Neural cell (in vitro differentiated cells): ENCODE measurements at regions not wholly inside any gene's neighbourhood (a gene's known extent, or its start where the extent isn't known, plus 50 kb on each side); places are given as distances from the start of the nearest gene placed in this dataset.
A peak's percentile ranks its signal among the peaks of the same experiment; 100 is the strongest.

ENCODE experiments used
- H2AFZ ChIP-seq: fragments of 200-600, 300-800 bp; sonication (generic), shearing (Covaris generic); 2 replicates; pipeline ENCODE4 v1.6.0; 2014; ENCODE audit warnings: low read depth, mild to moderate bottlenecking, antibody characterized with exemption, low read length, moderate library complexity
- H3F3A ChIP-seq: fragments of 200-600 bp; shearing (Covaris generic); 2 replicates; pipeline ENCODE4 v1.6.1; 2016; ENCODE audit warnings: mild to moderate bottlenecking, moderate library complexity, mixed read lengths, antibody characterized with exemption, low read length; ENCODE audit not compliant: insufficient read depth, poor library complexity, severe bottlenecking
- H3K27ac ChIP-seq: fragments of 200-600, 300-800 bp; sonication (generic), shearing (Covaris generic); 2 replicates; pipeline ENCODE4 v1.5.1; 2014; ENCODE audit warnings: mild to moderate bottlenecking, low read length, moderate library complexity
- H3K27me3 ChIP-seq: fragments of 300-800, 200-600 bp; sonication (generic), shearing (Covaris generic); 2 replicates; pipeline ENCODE4 v1.6.0; 2014; ENCODE audit warnings: mild to moderate bottlenecking, low read depth, low read length, moderate library complexity; ENCODE audit not compliant: insufficient read depth
- H3K36me3 ChIP-seq: fragments of 300-800, 200-600 bp; sonication (generic), shearing (Covaris generic); 2 replicates; pipeline ENCODE4 v1.5.1; 2014; ENCODE audit warnings: mild to moderate bottlenecking, antibody characterized with exemption, low read length, moderate library complexity; ENCODE audit not compliant: insufficient read depth
- H3K4me2 ChIP-seq: fragments of 300-800, 200-600 bp; sonication (generic), shearing (Covaris generic); 2 replicates; pipeline ENCODE4 v1.6.0; 2014; ENCODE audit warnings: mild to moderate bottlenecking, low read length
- H3K4me3 ChIP-seq: fragments of 300-800, 200-600 bp; sonication (generic), shearing (Covaris generic); 2 replicates; pipeline ENCODE4 v1.5.1; 2014; ENCODE audit warnings: mild to moderate bottlenecking, low read length, moderate library complexity
- H3K79me2 ChIP-seq: fragments of 200-600 bp; shearing (Covaris generic); replicated peaks from 2 replicates; pipeline ENCODE4 v1.6.0; 2014; ENCODE audit warnings: mild to moderate bottlenecking, low read length, moderate library complexity; ENCODE audit not compliant: insufficient read depth
- H3K9ac ChIP-seq: fragments of 300-800, 200-600 bp; sonication (generic), shearing (Covaris generic); 2 replicates; pipeline ENCODE4 v1.6.1; 2016; ENCODE audit warnings: mild to moderate bottlenecking, low read length, mixed read lengths
- H3K9me2 ChIP-seq: fragments of 200-600 bp; shearing (Covaris generic); 2 replicates; pipeline ENCODE4 v1.6.1; 2016; ENCODE audit warnings: mild to moderate bottlenecking, low read length, mixed read lengths; ENCODE audit not compliant: insufficient read depth
- H3K9me3 ChIP-seq: fragments of 200-600, 300-800 bp; sonication (generic), shearing (Covaris generic); 2 replicates; pipeline ENCODE4 v1.6.1; 2016; ENCODE audit warnings: mild to moderate bottlenecking, mixed run types, low read length, moderate library complexity, mixed read lengths
- H4K20me1 ChIP-seq: fragments of 200-600 bp; shearing (Covaris generic); 2 replicates; pipeline ENCODE4 v1.6.1; 2016; ENCODE audit warnings: mild to moderate bottlenecking, mixed run types; ENCODE audit not compliant: insufficient read depth
- EP300 ChIP-seq: fragments of 450-650 bp; conservative IDR thresholded peaks from 2 replicates; pipeline ENCODE4 v1.6.1; 2014; ENCODE audit warnings: antibody characterized with exemption, mild to moderate bottlenecking, moderate library complexity; ENCODE audit not compliant: poor library complexity, severe bottlenecking
- EZH2 ChIP-seq: fragments of 200-600, 300-800 bp; shearing (Covaris generic), sonication (generic); IDR thresholded peaks from 2 replicates; pipeline ENCODE4 v1.6.1; 2014; ENCODE audit warnings: antibody characterized with exemption, low read length, borderline replicate concordance, mild to moderate bottlenecking; ENCODE audit not compliant: insufficient read depth, poor library complexity, severe bottlenecking
- MXI1 ChIP-seq: fragments of 450-650 bp; conservative IDR thresholded peaks from 2 replicates; pipeline ENCODE4 v1.6.1; 2014; ENCODE audit warnings: antibody characterized with exemption, mild to moderate bottlenecking; ENCODE audit not compliant: poor library complexity, severe bottlenecking
- POLR2AphosphoS5 ChIP-seq: IDR thresholded peaks from 2 replicates; pipeline ENCODE4 v1.6.1; 2012
- RAD21 ChIP-seq: fragments of 450-650 bp; conservative IDR thresholded peaks from 2 replicates; pipeline ENCODE4 v1.6.1; 2014; ENCODE audit warnings: antibody characterized with exemption, mild to moderate bottlenecking, moderate library complexity
- SMC3 ChIP-seq: fragments of 450-650 bp; conservative IDR thresholded peaks from 2 replicates; pipeline ENCODE4 v1.6.1; 2014; ENCODE audit warnings: antibody characterized with exemption, mild to moderate bottlenecking, moderate library complexity; ENCODE audit not compliant: poor library complexity
- TAF1 ChIP-seq: IDR thresholded peaks from 2 replicates; pipeline ENCODE4 v1.6.1; 2012; ENCODE audit warnings: low read depth
- TF ChIP-seq, protein P1 (sequence below): fragments of 450-650 bp; IDR thresholded peaks from 2 replicates; pipeline ENCODE4 v1.5.1; 2014; ENCODE audit warnings: antibody characterized with exemption, mild to moderate bottlenecking, moderate library complexity; ENCODE audit not compliant: poor library complexity, severe bottlenecking
- TF ChIP-seq, protein P2 (sequence below): IDR thresholded peaks from 2 replicates; pipeline ENCODE4 v1.6.1; 2012; ENCODE audit warnings: borderline replicate concordance

DNA sequence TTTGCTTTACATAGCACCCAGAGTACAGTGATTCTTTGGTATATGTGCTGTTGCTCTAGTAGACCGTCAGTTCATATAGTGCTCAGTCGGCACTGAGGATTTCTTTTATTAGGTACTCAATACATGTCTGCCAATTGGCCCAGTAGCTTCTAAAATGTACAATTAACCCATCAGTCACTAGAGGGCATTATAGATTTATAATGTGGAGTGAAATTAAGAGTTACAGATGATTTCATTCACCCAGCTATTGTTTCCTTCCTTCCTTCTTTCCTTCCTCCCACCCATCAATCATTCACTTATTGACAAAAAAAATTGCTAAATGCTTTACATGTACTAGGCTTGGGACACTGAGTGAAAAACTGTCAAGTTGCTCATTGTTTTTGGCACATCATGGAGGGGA is 263.6 kb upstream of the USP24 start:
- H3K9me3 ChIP-seq, result no peaks in the 10 kb centered on the region
- H3K4me3 ChIP-seq, result no peak overlapping the region
- H3K36me3 ChIP-seq, result no peaks in the 10 kb centered on the region
- no peaks in the 10 kb centered on the region for H3F3A ChIP-seq
- H3K27ac ChIP-seq, result no peak overlapping the region
- no peaks in the 10 kb centered on the region for H3K27me3 ChIP-seq
- no peaks in the 10 kb centered on the region for H4K20me1 ChIP-seq
- H3K4me2 ChIP-seq, result no peak overlapping the region
- TF ChIP-seq TAF1, result no peak
- TF ChIP-seq, protein P1, sequence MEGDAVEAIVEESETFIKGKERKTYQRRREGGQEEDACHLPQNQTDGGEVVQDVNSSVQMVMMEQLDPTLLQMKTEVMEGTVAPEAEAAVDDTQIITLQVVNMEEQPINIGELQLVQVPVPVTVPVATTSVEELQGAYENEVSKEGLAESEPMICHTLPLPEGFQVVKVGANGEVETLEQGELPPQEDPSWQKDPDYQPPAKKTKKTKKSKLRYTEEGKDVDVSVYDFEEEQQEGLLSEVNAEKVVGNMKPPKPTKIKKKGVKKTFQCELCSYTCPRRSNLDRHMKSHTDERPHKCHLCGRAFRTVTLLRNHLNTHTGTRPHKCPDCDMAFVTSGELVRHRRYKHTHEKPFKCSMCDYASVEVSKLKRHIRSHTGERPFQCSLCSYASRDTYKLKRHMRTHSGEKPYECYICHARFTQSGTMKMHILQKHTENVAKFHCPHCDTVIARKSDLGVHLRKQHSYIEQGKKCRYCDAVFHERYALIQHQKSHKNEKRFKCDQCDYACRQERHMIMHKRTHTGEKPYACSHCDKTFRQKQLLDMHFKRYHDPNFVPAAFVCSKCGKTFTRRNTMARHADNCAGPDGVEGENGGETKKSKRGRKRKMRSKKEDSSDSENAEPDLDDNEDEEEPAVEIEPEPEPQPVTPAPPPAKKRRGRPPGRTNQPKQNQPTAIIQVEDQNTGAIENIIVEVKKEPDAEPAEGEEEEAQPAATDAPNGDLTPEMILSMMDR, result peak; percentile 55
- TF ChIP-seq, protein P2, sequence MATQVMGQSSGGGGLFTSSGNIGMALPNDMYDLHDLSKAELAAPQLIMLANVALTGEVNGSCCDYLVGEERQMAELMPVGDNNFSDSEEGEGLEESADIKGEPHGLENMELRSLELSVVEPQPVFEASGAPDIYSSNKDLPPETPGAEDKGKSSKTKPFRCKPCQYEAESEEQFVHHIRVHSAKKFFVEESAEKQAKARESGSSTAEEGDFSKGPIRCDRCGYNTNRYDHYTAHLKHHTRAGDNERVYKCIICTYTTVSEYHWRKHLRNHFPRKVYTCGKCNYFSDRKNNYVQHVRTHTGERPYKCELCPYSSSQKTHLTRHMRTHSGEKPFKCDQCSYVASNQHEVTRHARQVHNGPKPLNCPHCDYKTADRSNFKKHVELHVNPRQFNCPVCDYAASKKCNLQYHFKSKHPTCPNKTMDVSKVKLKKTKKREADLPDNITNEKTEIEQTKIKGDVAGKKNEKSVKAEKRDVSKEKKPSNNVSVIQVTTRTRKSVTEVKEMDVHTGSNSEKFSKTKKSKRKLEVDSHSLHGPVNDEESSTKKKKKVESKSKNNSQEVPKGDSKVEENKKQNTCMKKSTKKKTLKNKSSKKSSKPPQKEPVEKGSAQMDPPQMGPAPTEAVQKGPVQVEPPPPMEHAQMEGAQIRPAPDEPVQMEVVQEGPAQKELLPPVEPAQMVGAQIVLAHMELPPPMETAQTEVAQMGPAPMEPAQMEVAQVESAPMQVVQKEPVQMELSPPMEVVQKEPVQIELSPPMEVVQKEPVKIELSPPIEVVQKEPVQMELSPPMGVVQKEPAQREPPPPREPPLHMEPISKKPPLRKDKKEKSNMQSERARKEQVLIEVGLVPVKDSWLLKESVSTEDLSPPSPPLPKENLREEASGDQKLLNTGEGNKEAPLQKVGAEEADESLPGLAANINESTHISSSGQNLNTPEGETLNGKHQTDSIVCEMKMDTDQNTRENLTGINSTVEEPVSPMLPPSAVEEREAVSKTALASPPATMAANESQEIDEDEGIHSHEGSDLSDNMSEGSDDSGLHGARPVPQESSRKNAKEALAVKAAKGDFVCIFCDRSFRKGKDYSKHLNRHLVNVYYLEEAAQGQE, result no peak
- no peak for TF ChIP-seq MXI1
- TF ChIP-seq POLR2AphosphoS5, result no peak
- TF ChIP-seq EZH2, result no peak
- peak; percentile 56 for TF ChIP-seq SMC3
- TF ChIP-seq RAD21, result peak; percentile 60
- no peak for TF ChIP-seq EP300
- H2AFZ ChIP-seq, result no peak overlapping the region
- H3K79me2 ChIP-seq, result no peaks in the 10 kb centered on the region
- no peak overlapping the region for H3K9ac ChIP-seq
- H3K9me2 ChIP-seq, result no peaks in the 10 kb centered on the region

DNA sequence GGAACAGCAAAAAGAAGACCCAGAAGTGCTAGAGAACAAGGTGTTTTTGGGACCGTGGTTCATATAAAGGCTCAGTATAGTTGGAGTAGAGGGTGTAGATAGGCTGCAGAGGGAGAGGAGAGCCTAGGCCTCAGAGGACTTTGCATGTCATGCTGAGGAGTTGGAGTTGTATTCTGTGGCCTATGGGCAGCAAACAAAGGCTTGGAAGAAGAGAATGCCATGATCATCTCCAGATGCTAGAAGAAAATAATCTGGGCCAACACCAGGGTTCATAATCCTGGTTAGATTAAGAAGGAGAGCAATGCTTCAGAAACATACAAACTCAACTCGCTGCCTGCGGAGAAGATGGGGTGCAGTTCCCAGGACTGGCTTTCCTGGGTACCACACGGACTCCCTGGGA is 262.8 kb upstream of the USP24 start:
- no peaks in the 10 kb centered on the region for H3K9me2 ChIP-seq
- H2AFZ ChIP-seq, result no peak overlapping the region
- H3K9me3 ChIP-seq, result no peaks in the 10 kb centered on the region
- no peaks in the 10 kb centered on the region for H4K20me1 ChIP-seq
- no peak overlapping the region for H3K4me3 ChIP-seq
- no peaks in the 10 kb centered on the region for H3K36me3 ChIP-seq
- no peak overlapping the region for H3K9ac ChIP-seq
- no peaks in the 10 kb centered on the region for H3K79me2 ChIP-seq
- no peak for TF ChIP-seq EZH2
- TF ChIP-seq, protein P2, result no peak
- no peak for TF ChIP-seq TAF1
- TF ChIP-seq SMC3, result no peak
- TF ChIP-seq, protein P1, result no peak
- no peak for TF ChIP-seq MXI1
- H3K27ac ChIP-seq, result no peak overlapping the region
- no peaks in the 10 kb centered on the region for H3F3A ChIP-seq
- no peaks in the 10 kb centered on the region for H3K27me3 ChIP-seq
- H3K4me2 ChIP-seq, result no peak overlapping the region
